ENCODE measurements at regions not wholly inside any gene's neighbourhood (a gene's known extent, or its start where the extent isn't known, plus 50 kb on each side); places are given as distances from the start of the nearest gene placed in this dataset.

GRCh38 chr6:91694016-91694654 is 1107.3 kb upstream of the MAP3K7 start:
- TF ChIP-seq GATA3 (IDR thresholded peaks at IDR 0.05; ENCODE audit: low read depth, low read length): no peak
- no peak for TF ChIP-seq GATA2 (IDR thresholded peaks at IDR 0.05; ENCODE audit: low read depth, low read length)
